Bronchial epithelial cell (primary cell): ENCODE measurements at regions not wholly inside any gene's neighbourhood (a gene's known extent, or its start where the extent isn't known, plus 50 kb on each side); places are given as distances from the start of the nearest gene placed in this dataset.

ENCODE experiments used
- DNase-seq: peaks from one replicate; pipeline ENCODE4 v3.0.0-alpha.2; 2010; ENCODE audit warnings: low read depth
- FAIRE-seq: peaks from 2 replicates; lab custom pipeline; 2011; peaks lifted over from hg19 to GRCh38; lab: Jason Lieb, UNC
- H3K27me3 ChIP-seq: 2 replicates; pipeline ENCODE4 v1.5.1; 2011; ENCODE audit warnings: low read length; ENCODE audit not compliant: control insufficient read depth, insufficient read depth
- H3K36me3 ChIP-seq: 2 replicates; pipeline ENCODE4 v1.5.1; 2011; ENCODE audit warnings: low read length; ENCODE audit not compliant: control insufficient read depth, insufficient read depth
- H3K4me3 ChIP-seq: 2 replicates; pipeline ENCODE4 v1.5.1; 2011; ENCODE audit warnings: mild to moderate bottlenecking, low read depth, low read length, control low read depth
- CTCF ChIP-seq: IDR thresholded peaks from 2 replicates; pipeline ENCODE4 v1.5.1; 2011; ENCODE audit warnings: mild to moderate bottlenecking, moderate library complexity, low read length, control low read depth, inconsistent platforms; ENCODE audit not compliant: insufficient read depth, severe bottlenecking

DNA sequence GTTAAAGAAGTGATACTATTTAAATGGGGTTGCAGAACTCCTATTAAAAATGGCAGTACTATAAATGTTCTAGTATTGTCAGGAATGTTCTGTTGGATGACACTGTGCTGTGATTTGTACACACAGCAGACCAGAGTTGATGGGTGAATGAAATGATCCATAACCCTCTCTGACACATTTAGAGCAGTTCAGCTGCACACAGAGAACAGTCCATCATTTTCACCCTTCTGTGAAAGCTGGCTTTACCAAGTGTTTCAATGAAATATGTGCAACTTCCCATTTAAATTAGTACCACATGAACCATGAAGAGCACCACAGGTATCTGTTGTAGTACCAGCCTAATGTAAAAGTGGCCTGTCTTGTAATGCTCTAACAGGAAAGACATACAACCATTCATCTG is 981.4 kb downstream of the TMEM182 start:
- H3K4me3 ChIP-seq = no peak overlapping the region
- DNase-seq = no peak

DNA sequence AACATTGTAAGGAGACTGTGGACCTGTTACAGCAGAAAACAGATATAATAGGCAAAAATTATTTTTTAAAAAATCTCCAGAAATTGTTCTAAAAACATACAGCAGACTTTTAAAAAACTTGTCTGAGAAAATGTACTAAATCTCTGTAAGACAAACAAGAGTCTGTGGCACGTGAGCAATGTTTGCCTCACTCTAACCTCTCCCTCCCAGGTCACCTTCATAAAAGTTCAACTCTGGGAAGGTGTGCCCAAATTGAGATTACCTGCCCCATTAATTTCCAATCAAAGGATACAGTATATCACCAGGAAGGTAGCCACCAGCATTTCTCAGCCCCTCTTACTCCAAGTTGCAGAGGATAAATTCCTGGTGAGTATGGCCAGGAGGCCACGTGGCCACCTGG is 992.7 kb downstream of the TMEM182 start:
- no peak for DNase-seq

More for the DNA sequence above, 981.4 kb downstream of the TMEM182 start:
- H3K36me3 ChIP-seq = no peaks in the 10 kb centered on the region
- H3K27me3 ChIP-seq = no peaks in the 10 kb centered on the region
- no peak for FAIRE-seq
- no peak for TF ChIP-seq CTCF

DNA sequence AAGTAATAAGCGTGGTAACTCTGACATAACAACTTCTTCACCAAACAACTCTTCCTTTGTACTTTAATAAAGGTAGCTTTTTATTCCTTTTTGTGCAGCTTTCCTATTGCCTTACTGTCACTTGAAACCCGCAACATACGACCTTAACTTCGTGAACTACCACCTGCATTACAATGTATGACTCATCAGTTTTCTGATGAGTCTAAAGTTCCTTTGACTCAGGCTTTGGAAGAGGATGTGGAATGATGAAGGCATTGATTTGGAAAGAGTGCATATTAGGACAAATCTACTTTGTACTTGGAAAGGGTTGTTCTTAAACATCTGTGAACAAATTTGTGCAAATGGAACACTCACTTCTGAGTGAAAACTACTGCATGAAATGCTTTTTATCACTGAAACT is 1012.1 kb downstream of the TMEM182 start:
- DNase-seq (peak; percentile 18), FAIRE-seq (no peak)
- Histone ChIP-seq H3K4me3 (no peak overlapping the region), H3K27me3 (no peaks in the 10 kb centered on the region), H3K36me3 (no peaks in the 10 kb centered on the region)
- no peak for TF ChIP-seq CTCF

More for the DNA sequence above, 992.7 kb downstream of the TMEM182 start:
- Histone ChIP-seq H3K27me3 (no peaks in the 10 kb centered on the region), H3K4me3 (no peak overlapping the region), H3K36me3 (no peaks in the 10 kb centered on the region)
- no peak for TF ChIP-seq CTCF
- FAIRE-seq = no peak

- no peak overlapping the region for H3K4me3 ChIP-seq
- DNase-seq (no peak), FAIRE-seq (no peak)
- H3K36me3 ChIP-seq = no peaks in the 10 kb centered on the region
- H3K27me3 ChIP-seq = no peaks in the 10 kb centered on the region
- TF ChIP-seq CTCF = no peak
Measured at GRCh38 chr2:103780088-103780702, 1018.4 kb downstream of the TMEM182 start.

DNA sequence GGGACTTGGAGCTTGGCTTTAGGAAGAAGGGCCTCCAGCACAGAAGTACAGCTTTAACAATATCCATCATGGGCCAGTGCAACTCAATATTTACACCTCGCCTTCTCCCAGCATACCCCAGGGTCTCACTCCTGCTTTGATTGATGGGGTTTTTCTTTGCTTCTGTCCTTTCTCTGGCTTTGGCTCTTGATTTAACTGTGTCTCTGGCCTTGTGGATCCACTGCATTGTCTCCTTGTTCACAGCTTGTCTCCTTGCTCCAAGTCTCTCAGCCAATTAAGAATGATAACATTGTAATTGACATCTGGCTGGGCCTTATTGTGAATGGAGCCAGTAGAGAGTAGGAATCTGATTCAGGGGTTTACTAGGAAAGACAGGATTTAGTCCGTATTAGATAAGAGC is 1019.5 kb downstream of the TMEM182 start:
- H3K36me3 ChIP-seq = no peaks in the 10 kb centered on the region
- FAIRE-seq (no peak), DNase-seq (no peak)
- no peak for TF ChIP-seq CTCF
- no peak overlapping the region for H3K4me3 ChIP-seq
- no peaks in the 10 kb centered on the region for H3K27me3 ChIP-seq

- Histone ChIP-seq H3K27me3 (no peaks in the 10 kb centered on the region), H3K36me3 (no peaks in the 10 kb centered on the region), H3K4me3 (no peak overlapping the region)
- DNase-seq = no peak
- FAIRE-seq = no peak
- no peak for TF ChIP-seq CTCF
Measured at GRCh38 chr2:103784261-103784660, 1022.4 kb downstream of the TMEM182 start.
